Stromal cell of bone marrow (primary cell): ENCODE measurements at regions not wholly inside any gene's neighbourhood (a gene's known extent, or its start where the extent isn't known, plus 50 kb on each side); places are given as distances from the start of the nearest gene placed in this dataset.

Source experiments
- DNase-seq: peaks from one replicate; pipeline ENCODE4 v3.0.0-alpha.2; 2012; ENCODE audit warnings: low read depth

GRCh38 chr1:38571726-38572125, 287.8 kb downstream of the RRAGC start:
- DNase-seq = no peak

DNA sequence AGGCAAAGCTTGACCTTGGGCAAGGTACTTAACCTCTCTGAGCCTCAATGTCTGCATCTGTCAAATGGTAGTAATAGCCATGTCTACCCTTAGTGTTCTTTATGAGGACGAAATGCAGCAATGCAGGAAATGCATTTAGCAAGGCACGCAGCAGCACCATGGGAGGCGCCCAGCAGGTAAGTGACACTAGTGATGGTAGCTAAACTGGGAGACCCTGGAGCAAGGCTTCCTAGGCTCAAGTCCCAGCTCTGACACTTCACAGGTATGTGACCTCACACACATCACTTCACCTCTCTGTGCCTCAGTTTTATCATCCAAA, 289.0 kb downstream of the RRAGC start:
- DNase-seq = no peak

GRCh38 chr1:38569932-38570656, 289.5 kb downstream of the RRAGC start:
- no peak for DNase-seq

GRCh38 chr1:38568061-38568857, 291.3 kb downstream of the RRAGC start:
- no peak for DNase-seq

DNA sequence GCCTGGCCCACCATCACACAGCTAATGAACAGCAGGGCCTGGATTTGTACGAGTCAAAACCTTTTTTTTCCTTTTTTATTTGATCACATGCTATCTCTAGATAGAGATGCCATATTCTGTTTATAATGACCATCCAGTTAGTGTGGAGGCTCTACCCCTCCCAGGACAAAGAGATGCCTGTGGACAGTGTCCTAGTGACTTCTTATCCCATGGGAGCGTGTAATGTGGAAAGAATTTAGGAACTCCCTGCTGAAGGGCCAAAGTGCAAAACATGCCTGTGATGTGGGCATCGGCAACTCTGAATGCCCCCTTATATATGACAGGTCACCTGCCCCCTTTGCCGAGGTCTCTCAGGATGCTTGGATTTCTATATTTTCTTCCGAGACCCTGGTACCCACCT, 292.2 kb downstream of the RRAGC start:
- no peak for DNase-seq

DNA sequence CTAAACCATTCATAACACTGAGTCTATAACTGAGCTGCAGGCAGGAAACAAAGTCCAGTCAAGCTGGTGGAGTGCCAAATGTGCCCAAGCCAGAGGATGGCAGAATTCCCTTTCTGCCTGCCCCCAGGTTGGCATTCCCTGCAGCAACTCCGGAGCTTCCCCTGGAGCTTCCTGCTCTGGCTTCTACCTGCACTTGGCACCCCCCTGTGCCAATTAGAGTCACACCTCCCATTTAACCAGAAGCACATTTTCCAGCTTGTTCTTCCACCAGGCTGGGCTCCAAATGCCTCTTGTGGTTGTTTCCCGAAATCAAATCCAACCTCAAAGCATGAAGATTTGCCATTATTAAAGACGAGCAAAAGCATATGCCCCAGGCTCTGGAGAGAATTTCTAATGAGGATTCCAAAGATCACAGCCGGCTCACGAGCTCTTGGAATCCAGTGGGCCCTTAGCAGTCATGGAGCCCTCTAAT, 294.5 kb downstream of the RRAGC start:
- DNase-seq = no peak

DNA sequence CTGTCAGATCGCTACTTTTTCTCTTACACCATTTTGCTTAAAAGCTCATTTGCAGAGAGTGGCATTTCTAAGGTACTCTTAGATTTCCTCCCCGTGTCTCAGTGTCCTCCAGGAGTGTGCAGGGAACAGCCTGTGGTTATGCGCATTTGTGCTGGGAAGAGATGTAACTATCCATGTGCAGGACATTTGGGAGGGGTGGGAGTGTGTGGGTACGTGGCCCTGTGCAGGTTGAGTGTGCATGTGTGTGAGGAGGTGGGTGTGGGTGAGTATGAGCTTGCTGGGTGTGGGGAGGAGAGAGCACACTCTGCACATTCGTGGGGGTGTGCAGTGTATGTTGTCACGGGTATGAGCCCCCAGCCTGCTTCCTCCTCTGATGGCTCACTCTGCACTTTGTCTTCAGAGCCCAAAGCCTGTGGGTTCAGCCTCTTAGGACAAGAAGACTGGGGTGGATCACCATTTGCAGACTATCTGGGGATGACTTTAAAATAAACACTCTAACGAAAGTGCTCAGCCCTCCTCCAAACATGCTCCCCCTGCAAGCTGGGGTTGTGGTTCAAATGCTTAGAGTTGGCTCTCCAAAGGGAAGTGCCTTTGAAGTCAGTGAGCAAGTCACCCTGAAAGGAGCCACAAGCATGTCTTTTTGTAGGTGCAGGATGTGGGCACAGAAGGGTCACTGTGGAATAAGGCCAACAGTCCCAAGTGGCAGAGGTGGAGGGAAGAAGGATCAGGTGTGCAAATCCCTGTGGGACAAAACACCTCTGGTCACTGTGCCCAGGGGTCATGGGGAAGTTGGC, 295.4 kb downstream of the RRAGC start:
- DNase-seq = no peak

- no peak for DNase-seq
Measured at GRCh38 chr1:38561725-38562124, 297.8 kb downstream of the RRAGC start.

DNA sequence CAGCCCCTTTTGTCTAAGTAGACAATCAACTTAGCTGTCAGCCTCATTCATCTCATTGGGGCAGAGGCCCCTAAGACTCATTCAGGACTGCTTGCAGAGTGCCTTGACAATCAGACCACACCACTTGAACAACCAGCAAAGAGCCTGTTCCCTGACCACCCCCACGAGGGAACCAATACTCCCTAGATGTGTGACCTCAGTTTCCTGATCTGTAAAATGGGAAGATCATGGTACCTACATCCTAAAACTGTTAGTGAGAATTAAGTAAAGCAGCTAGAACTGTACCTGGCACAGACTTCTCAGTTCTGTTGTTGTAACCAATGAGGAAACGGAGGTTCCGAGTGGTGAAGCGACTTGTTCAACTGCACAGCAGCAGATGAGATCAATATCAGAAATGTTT, 298.5 kb downstream of the RRAGC start:
- no peak for DNase-seq

DNA sequence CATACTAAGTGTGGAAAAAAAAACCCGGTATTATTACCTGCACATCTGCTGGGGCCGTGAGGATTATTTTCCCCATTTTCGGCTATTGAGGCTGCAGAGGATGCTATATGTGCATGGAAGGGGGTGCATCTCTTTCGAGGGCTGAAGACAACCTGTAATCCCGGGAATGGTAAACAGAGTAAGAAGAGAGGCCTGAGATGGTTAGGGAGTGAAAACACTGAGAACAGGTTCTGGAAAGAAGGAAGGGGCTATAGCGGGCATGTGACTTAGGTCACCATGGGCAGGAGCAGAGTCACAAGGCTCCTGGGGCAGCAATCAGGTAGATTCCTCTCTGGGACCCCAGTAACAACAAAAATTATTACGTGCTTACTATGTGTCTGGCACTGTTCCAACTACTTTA, 299.1 kb downstream of the RRAGC start:
- DNase-seq = no peak

DNA sequence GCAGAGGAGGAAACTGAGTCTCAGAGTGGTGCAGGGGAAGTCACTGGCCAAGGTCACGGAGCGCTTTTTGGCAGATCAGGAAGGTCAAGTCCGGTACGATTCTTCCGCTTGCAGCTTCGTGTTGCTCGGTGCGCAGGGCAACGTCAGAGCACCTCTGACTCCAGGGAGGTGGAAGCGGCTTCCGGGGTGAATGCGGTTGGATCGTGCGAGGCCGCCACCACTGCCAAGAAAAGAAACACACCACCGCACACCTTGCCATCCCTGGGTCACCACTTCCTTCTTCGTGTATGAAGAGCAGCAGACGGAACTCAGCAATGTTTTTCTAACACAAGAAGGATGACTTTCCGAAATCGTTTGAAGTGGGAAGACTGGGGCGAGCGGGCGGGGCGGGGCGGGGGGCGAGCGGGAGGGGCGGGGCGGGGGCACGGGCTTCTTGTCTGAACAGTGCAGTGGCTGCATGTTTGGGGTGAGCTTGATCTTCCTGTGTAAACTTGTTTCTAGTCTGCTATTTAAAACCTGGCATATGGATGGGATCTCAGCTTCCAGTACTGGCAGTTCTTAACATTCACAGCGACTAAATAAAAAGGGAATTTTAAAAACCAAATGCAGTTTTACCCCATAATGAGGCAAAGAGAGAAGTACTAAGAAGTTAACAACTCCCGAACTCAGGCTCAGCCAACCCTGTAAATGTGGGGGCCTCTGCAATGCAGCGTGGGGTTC, 300.0 kb downstream of the RRAGC start:
- DNase-seq = no peak

- DNase-seq = no peak
Measured at GRCh38 chr1:38558500-38559445, 300.8 kb downstream of the RRAGC start.

GRCh38 chr1:38558055-38558454, 301.5 kb downstream of the RRAGC start:
- no peak for DNase-seq

GRCh38 chr1:38555594-38555993, 304.0 kb downstream of the RRAGC start:
- no peak for DNase-seq

DNA sequence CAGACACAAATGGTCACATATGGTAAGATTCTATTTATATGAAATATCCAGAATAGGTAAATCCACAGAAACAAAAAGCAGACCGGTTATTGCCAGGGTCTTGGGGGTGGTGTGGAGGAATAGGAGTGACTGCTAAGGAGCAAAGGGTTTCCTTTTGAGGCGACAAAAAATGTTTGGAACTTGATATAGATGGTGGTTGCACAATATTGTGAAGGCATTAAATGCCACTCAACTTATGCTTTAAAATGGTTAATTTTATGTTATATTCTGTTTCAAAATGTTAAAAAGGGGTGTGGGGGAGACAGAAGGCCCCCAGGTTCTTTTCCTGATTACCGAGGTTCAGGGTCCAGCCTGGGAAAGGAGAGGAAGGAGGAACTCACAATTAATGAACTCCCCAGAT, 304.4 kb downstream of the RRAGC start:
- DNase-seq = no peak

GRCh38 chr1:38551318-38552307, 308.0 kb downstream of the RRAGC start:
- DNase-seq = no peak

DNA sequence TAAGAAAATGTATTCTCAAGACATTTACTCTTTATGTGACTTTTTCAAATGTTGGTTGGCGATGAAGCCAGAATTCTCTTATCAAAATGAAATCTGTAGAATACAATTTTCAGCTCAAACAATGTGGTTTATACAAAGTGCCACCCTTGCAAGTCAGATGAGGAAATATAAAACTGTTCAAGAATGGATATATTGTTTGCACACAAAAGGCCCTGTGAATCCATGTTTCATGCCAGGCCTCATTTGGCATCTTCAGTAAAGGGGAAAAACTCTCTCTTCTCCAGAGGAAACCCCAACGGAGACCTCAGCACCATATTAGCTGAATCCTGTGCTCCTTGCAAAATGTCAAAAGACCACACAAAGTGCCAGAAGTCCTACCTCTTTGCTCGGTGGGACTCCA, 310.4 kb downstream of the RRAGC start:
- DNase-seq = no peak

DNA sequence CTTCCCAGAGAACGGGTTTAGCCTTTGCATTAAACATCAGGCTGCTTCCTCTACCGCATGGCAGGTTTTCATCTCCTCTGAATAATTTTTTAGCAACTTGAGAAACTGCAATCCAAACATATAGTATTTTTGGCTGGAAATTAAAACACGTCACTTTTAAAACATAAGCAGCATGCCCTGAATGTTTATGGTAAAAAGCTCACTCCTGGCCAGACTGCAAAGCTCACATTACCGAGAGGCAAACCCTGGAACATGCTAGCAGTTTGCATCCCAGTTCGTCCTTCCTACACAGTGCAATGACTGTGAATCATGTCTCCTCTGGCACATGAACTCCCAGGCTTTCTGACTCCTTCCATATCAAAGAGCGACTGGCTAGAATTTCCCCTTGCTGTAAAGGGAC, 312.3 kb downstream of the RRAGC start:
- no peak for DNase-seq

DNA sequence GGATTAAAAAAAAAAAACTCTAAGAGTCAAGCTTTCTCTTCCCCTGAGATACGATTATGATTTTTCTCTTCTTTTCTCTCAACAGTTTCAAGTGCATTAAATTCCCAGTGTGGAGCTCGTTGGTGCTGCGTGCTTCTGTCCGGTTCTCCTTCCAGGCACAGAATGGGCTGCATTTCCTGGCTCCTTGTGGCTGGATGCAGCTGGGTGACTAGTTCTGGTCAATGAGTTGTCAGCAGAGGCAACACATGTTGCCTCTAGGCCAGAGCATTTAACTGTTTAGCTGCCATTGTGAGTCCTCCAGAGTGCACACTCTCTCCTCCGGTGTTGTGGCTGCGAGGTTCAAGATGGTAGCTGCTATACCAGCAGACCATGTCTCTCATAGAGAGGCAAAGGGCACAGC, 312.9 kb downstream of the RRAGC start:
- no peak for DNase-seq

DNA sequence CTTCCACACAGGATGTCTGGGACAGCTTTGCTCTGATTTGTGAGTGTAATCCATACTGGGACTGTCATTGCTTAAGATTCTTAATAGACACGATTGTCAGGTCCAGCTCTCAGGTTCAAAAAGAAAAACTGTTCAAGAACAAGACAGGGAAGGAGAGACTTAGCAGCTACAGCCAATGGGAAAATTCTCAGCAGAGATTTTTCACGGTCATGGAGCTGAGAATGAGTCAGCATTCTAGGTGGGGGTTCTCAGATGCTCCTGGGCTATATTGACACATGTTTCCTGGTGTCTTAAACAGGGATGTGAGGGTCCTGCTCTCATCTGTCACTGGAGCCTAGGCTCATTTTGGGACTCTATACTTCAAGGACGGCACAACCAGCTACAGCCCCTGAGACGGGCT, 318.3 kb downstream of the RRAGC start:
- DNase-seq = no peak
